GM18861 (cell line): ENCODE measurements at regions not wholly inside any gene's neighbourhood (a gene's known extent, or its start where the extent isn't known, plus 50 kb on each side); places are given as distances from the start of the nearest gene placed in this dataset.

Experiments used
- ATAC-seq: cut with Tn5 transposase; IDR thresholded peaks from one replicate; pipeline ENCODE4 v1.9.1; 2021; ENCODE audit not compliant: unreplicated experiment

DNA sequence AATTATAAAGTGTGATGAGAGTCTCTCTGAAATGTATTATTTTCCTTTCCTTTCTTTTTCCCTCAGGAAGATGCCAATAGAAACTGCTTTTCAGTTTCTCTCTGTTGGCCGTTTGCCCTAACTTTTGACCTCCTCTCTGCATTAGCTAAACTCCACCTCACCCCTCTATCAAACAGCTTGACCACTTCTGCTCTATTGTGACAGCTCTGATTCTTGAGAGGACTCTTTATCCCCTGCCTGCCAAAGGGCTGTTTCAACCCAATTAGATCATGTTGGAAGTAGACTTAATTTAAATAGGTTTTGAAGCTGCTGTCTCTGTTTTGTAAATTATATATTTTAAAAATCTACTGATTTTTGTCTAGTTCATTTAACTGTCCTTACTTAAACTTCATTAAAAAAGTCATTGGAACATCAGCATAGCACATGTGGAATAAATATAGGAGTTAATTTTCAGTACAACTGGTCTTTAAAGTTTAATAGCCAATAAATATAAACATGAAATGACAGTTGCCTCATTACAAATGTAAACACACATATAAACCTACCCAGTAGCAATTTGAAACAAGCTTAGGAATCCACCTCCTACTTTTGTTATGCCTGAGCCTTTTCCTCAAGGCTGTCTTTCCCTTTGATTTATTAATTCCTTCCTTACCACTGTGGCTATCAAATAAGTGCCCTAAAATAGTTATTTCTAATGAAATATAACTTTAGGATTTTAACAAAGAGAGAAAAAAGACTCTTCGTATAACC is 152.0 kb downstream of the CHRM3 start:
- no peak for ATAC-seq

DNA sequence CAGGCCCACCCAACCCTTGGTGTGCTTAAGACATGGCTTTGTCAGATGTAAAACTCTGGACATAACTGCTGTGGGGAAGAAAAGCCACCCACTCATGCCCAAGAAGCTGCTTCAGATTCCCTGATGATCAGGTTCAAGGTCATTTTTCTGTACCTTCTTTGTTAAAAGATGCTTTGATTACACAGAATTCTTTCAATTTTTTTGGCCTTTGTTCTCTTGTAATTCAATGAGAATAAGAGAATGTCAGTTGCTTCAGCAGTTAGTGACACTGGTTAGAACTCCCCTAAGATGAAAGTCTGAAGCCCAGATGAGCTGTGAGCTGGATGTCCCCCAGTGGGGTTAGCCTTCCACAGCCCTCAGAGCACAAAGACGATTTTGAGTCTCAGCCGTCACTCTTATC is 152.7 kb downstream of the CHRM3 start:
- ATAC-seq = no peak

DNA sequence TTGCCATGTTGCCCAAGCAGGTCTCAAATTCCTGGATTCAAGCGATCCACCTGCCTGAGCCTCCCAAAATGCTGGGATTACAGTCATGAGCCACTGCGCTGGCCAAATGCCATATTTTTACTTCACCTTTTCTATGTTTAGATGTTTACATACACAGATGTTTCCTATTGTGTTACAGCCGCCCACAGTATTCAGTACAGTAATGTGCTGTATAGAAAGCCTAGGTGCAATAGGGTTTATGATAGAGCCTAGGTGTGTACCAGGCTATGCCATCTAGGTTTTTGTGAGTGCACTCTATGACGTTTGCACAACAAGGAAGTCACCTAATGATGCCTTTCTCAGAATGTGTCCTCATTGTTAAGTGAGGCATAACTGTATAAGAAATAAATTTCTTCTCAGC is 153.4 kb downstream of the CHRM3 start:
- ATAC-seq = no peak

DNA sequence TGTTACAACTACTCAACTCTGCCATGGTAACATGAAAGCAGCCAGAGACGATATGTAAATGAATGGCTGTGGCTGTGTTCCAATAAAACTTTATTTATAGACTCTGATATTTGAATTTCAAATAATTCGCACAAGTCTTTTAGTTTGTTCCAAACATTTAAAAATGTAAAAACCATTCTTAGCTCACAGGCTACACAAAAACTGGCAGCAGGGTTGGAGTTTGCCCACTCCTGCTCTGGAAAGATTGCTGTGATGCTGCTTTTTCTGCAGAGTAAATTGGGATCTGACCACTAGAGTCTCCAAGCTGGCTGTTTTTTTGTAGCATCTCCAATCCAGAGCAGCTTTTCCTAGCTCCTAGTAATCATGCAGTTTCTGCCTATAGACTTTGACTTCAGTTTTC is 157.5 kb downstream of the CHRM3 start:
- no peak for ATAC-seq

DNA sequence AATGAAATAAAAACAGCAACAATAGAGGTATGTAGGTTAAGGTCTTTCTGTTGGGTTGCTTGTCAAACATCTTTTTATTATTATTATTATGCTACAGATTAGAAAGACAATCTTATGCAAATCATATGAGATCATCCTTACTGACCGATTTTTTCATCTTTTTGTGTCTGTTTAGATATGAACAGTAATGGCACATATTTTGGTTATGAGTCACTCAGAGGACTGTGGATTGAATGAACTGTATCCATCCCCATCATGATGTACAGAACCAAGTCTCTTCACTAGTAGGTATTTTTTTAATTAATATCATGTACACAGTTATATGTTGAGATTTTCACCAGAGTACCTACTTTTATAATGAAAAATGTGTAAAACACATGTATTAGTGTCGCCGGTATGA is 159.1 kb downstream of the CHRM3 start:
- ATAC-seq = no peak

DNA sequence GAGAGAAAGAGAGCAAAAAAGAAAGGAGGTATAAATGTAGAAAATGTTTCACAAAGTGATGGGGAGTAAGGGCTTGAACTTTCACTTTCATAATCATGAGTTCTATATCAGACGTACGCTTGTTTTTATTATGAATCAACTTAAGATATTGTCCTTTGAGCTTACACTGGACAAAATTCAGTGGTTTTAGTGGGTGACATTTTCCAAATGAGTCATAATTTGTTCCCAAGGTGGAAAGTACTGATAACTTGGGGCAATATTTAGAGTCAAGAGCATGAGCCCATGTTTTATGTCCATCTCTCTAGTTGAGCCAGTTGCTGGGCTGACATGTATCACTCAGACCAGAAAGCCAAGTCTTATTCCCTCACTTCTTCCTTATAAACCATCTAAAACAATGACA is 161.6 kb downstream of the CHRM3 start:
- ATAC-seq = no peak

DNA sequence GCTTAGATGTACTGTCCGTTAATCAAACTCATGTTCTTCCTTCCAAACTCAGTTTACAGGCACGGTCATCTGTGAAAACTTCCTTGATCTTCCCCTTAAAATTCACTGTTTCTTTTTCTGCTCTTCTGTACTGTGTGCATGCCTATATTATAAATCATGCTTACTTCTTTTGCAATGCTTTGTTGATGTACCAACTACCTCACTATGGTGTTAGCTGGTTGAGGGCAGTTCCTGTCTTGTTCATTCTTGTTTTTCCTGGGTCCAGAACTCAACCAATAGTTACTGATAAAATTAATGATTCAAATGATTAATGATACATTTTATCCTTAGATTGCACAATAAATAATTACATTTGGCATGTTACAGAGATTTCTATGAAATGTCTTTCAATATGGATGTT is 163.8 kb downstream of the CHRM3 start:
- ATAC-seq = no peak

DNA sequence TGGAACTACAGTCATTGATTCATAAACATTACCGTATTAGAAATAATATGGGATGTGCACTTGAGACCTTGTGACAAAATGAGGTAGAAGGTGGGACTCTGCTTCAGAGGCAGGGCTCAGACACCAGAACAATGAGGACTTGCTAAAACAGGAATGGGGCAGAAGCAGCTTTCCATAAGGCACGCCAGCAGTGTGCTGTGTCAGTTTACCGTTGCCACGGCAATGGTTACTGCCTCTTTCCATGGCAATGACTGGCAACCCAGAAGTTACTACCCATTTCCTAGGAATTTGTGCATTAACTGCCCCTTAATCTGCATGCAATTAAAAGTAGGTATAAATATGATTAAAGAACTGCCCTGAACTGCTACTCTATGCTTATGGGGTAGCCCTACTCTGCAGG is 169.0 kb downstream of the CHRM3 start:
- no peak for ATAC-seq

DNA sequence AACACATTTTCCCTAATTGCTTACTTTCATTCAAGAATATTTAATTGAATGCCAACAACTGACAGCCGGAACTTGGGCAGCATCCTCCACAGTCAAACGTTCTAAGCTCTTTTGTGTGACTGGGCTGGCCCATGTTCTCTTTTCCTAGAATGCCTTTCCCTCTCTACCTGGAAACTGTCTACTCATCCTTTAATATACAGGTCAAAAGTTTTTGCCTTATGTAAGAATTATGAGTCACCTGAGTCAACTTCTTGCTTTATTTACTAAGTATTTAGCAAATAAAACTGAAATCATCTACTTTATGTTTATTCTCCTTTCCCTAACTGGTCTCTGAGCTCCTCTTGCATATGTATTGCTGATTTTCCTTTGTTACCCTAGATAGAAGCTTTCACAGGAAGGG is 172.2 kb downstream of the CHRM3 start:
- ATAC-seq = no peak

DNA sequence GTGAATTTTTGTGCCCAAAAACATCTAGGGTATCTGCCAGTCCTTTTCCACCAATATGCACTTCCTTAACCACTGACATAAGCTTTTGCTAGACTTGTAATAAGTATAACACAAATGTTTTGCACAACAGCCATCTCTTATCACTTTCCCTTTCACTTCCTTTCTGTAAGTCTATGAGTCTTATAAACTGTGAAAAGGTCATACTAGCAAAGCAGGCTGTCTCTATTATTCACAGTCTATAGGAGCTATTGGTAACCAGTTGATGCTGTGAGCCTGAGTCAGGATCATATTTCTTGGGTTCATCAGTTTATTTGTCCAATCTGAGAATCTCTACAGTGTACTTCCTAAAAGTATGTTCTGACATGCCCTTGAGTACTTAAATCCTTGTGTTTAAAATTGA is 172.6 kb downstream of the CHRM3 start:
- ATAC-seq = no peak

DNA sequence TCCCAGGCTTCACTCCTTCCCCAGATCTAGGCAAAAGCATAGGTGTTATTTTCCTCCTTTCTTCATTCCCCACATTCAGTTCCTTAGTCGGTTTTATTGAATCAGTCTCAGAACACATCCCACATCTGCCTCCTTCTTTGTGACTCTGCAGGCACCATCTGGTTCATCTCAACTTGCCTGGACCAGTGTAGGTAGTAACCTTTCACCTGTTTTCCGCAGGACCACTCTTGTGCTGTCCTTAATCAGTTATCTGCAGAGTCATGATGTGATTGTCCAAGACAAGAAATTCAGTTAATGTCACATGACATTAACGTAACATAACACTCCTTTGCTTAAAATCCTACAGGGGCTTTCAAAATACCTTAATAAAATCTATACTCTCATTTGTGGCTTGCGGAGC is 174.6 kb downstream of the CHRM3 start:
- no peak for ATAC-seq

DNA sequence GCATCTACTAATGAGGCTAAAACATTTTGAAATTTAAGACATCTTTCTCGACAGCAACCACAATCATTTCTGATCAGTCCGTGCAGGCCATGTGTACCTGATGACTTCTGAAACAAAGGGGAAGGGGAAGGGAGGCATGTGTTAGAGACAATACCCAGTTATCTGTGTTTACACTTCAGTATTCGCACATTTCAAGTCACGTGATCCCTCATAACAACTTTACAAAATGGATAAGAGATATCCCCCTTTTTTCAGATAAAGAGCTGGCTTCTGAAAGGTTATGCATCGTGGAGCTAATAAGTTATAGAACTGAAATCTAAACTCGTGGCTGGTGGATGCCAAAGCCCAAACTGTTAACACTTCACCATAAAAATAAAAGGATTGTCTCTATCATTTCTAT is 175.7 kb downstream of the CHRM3 start:
- no peak for ATAC-seq

DNA sequence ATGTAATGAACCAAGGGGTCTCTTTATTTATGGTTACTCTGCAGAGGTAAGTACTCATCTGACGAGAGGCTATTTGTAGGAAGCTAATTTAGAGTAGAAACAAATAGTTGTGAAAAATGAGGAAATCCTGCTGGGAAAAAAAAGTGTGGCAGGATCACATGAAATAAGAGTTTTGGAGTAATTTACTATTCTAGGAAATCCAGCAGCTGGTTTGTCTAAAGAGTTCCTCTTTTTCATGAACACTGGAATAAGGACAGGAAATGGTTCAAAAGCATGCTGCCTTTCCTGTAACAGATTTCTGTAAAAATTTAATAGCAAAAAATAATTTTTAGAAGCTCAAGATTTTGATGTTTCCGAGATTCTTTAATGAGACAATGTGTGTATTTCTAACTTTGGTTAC is 177.3 kb downstream of the CHRM3 start:
- ATAC-seq = no peak

DNA sequence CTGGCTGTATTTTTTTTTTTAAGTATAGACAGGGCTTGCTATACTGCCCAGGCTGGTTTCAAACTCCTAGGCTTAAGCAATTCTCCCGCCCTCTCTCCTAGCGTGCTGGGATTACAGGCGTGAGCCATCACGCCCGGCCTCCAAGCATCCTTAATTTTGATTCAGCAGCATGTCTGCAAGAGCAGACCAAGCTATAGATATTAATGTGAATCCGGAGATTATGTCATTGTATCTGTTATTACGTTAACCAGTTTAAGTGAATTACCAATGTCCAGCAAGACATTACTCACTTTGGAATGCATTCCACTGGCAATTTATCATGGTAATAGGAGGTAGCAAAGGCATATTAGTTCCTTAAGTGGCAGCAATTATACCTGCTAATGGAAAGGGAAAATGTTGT is 179.7 kb downstream of the CHRM3 start:
- ATAC-seq = no peak

DNA sequence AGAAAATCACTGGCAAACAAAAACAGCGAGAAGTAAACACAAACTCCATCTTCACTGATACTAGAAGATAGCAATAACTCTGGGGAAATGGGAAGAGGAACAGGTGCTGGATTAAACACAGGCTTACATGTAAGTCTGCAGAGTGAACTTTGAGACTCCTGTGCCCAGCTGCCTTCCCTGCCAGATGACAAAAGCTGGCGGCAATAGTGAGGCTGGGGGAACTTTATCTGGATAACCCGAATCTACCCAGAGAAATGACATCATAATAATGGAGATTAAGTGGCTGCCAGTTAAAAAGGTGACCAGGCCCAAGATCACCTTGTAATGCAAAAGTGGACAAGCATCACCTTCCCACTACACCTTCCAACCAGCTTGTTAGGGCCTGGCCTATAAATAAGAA is 184.5 kb downstream of the CHRM3 start:
- ATAC-seq = no peak

DNA sequence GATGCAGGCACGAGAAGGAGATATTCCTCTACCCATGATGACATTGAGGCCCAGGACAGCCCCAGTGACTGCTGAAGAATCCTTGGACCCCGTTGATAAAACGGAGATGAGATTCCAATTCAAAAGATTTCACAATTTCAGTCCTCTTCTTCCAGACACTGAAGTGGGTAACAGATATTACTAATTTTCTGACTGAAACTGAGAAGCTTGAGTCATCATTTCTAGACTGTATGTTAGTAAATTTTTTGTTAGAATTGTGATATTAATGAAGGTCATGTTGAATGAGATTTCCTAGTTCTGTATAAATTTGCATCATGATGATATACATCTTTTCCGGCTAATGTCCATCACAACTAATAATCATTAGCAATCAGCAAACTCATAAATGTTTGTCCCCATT is 185.8 kb downstream of the CHRM3 start:
- ATAC-seq = no peak

DNA sequence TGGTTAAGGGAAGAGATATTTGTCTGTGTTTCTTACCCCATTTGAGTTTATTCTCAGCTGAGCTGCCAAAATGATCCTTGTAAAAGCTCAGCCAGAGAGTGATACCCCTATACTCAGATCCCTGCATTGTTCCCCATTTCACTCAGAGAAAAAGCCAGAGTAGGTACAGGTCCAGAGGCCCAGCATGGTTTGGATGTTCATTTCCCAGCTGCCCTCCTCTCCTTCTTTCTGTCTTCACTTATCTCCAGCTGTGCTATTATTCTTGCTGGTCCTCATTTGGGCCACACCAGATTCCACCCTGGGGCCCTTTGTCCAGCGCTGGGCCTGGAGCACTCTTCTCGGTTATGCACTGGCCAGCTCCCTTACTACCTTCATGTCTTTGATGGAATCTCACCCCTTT is 187.7 kb downstream of the CHRM3 start:
- ATAC-seq = no peak

DNA sequence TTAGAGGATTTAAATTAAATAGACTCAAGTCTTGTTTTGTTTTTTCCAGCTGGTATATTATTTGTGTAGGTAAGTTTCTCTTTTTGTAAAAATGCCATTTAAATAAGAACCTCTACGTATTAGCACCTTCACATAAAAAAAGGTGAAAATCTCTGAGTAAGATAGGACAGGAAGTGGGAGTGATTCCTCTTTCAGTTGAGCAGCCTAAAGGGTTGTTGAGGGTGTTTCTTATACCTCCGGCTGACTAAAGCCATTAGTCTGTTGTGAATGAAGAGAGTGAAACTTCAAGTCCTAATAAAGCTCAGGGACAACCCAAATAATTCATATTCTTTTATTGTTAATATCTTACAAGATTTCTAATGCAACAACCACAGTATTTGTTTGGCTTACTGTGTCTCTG is 188.7 kb downstream of the CHRM3 start:
- no peak for ATAC-seq

DNA sequence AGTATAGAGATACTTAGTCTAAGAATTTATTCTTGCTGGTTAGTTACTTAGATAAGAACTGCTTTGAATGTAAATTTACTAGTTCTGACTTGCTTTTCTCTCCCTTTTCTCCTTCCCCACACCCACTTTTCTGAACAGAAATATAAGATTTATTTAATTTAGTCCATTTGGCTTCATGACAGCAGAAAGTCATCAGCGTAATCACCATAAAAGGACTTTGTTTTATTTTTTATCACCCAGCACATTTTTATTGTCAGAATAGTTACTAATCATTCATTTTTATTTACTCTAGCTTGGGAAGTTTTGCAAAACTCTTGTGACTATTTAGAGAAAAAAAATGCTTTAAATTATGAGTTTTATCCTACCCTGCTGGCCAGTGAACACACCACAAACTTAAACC is 197.2 kb downstream of the CHRM3 start:
- ATAC-seq = no peak

DNA sequence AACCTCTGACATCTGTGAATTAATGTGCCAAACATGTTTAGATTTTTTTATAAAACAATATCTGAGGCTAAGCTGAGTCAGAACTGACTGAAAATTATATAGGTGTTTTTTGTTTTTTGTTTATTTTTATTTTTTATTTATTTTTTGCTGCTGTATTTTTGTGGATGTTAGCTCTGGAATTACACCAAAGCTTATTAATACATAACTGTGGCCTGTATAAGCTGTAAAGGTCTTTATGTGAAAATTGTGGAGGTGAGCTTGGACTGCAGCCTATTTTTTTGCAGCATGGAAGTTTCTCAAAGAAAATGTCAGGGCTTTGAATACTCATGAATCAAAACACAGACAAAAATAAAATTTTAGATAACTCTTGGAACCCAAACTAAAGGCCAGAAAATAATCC is 199.8 kb downstream of the CHRM3 start:
- no peak for ATAC-seq

DNA sequence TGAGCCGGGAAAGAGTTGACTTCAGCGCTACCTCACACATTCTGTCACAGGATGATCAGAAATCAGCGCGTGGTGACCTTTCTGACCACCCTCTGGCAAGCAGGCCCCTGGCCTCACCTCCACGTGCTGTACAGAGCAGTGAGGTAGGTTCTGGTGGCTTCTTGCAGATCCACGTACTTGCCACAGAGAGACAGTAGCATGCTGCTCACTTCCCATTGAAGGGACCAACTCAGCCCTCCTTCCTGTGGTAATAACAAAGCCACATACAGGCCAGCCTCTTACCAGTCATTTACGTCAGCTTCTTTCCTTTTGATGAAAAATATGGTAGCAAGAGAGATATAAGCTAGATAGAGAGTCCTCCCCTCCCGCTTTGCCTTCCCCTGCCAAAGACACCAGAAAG is 200.7 kb downstream of the CHRM3 start:
- ATAC-seq = no peak

DNA sequence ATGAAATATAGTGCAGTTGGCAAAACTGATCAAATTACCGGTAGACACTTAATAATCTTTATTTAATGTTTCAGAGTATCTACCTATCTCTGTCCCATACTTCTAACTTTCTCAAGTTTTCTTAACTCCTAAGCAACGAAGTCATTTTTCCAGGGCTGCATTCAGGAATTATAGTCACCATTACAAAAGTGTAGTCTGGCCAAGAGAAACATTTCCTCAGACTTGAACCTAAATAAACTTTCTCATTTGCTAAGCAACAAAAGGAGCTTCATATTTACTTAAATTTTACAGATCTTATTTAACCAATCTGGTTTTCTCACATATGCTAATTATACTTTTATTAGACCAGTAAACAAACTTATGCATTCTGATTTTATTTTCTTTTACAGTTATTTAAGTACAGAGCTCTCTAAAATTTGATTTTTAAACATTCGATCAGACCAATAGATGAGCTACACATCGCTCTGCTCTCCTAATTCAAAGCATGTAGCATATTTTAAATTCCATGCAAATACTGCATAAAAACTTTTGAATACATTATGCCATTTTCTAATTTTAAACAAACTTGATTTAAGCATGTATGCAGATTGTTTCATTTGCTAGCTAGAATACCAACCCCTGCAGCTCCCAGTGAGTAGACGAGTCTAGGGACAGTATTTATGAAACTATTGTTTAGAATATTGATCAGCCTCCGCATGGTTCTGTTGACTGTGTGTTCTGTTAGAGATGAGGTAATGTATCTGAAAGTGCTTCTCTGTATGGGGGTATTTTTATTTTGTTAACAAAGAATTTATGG is 201.4 kb downstream of the CHRM3 start:
- ATAC-seq = no peak

DNA sequence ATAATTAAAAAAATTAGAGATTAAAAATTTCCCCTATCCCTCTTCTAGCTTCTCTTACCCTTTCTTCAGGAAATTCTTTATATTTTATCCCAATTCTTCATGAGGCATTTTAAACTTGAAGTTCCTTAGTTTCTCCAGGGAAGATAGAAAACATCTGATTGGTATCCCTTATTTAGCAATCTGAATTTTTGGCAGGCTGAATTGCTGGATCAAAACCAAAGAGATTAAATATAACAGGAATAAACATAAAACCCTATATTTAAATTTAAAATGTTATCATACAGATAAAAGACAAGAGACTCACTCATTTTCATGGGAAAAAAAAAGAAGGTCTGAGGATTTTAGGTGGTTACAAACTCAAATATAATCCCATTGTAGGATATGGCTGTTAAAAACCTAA is 204.2 kb downstream of the CHRM3 start:
- ATAC-seq = no peak
